ENCODE measurements at regions not wholly inside any gene's neighbourhood (a gene's known extent, or its start where the extent isn't known, plus 50 kb on each side); places are given as distances from the start of the nearest gene placed in this dataset.

- TF ChIP-seq EZH2 (IDR thresholded peaks at IDR 0.05; ENCODE audit: borderline replicate concordance) (no peak), CTCF (IDR thresholded peaks at IDR 0.05; ENCODE audit: poor library complexity) (no peak)
These were observed 207.7 kb upstream of the COPS8 start for GRCh38 chr2:236877972-236878371.
